HG03575 (cell line): ENCODE measurements at regions not wholly inside any gene's neighbourhood (a gene's known extent, or its start where the extent isn't known, plus 50 kb on each side); places are given as distances from the start of the nearest gene placed in this dataset.
"Not testable (repeated sequence)": the region's sequence is repeated elsewhere in the genome, so short reads cannot be mapped to it uniquely, and the experiment has no call there.

Source experiments
- ATAC-seq: cut with Tn5 transposase; IDR thresholded peaks from one replicate; pipeline ENCODE4 v1.9.1; 2021; ENCODE audit not compliant: unreplicated experiment, insufficient number of reproducible peaks, low FRiP score; ENCODE audit errors: extremely low read depth

GRCh38 chr2:104969564-104969963 lies 68.3 kb upstream of the MRPS9 start:
- no peak for ATAC-seq

DNA sequence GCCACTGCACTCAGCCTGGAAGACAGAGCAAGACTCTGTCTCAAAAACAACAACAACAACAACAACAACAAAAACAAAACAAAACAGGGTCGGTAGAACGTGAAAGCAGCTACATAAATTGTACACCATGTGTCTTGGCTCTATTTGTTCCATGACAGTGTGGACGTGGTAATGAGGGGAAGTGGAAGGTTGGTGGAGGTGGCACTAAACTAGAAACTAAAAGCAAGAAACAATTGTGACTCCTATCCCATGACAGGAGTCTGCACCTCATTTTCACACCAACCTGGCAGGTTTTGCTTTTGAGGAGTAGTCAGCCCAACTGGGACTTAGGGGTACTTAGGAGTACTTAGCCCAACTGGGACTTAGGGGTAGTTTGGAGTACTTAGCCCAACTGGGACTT lies 62.5 kb upstream of the MRPS9 start:
- ATAC-seq, result no peak

DNA sequence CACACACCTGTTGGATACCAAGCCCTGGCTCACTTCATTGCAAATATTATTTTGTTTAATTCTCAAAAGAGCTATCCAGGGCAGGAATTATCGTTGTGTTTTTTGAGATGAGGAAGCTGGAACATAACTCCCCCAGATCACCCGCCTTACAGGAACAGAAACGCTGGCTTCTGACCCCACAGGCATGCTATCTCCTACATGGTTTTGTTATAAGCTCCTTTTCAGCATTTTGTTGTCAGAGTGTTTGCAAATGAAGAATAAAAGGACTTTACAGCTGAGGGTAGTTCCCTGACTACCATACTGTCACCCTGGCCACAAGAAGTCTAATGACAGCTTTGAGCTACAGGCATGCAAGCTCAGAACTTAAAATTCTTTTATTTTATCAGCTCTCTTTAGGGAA lies 62.0 kb upstream of the MRPS9 start:
- no peak for ATAC-seq

GRCh38 chr2:104976603-104977120 lies 61.2 kb upstream of the MRPS9 start:
- peak; percentile 88 for ATAC-seq

GRCh38 chr2:104977958-104978357 lies 59.9 kb upstream of the MRPS9 start:
- no peak for ATAC-seq

- not testable (repeated sequence) for ATAC-seq
Observed at GRCh38 chr2:104979786-104980185, 58.1 kb upstream of the MRPS9 start.

- ATAC-seq, result no peak
Observed at GRCh38 chr2:104982111-104982510, 55.8 kb upstream of the MRPS9 start.
